Right lobe of liver (tissue), 4 donors: ENCODE measurements at regions not wholly inside any gene's neighbourhood (a gene's known extent, or its start where the extent isn't known, plus 50 kb on each side); places are given as distances from the start of the nearest gene placed in this dataset.

Source experiments
- CTCF ChIP-seq, 4 donors: fragments of 200-600 bp in 3 of 4; fragments of 450-650 bp in 1 of 4; IDR thresholded peaks; one replicate each; pipeline versions ENCODE4 v1.5.1 to v1.8.0; 2016 to 2022; ENCODE audit warnings: antibody characterized with exemption in 4 of 4, mild to moderate bottlenecking in 2 of 4
- POLR2A ChIP-seq: fragments of 450-650 bp; IDR thresholded peaks from one replicate; pipeline ENCODE4 v1.6.1; 2017; ENCODE audit warnings: antibody characterized with exemption, mild to moderate bottlenecking
- donor health status: DM: no; HTN: no; CAD: no.
- donor health status: DM: no; HTN: no; CAD: no.
- donor health status: DM: no; HTN: yes; CAD: no.

GRCh38 chr7:119127706-119128105, 903.2 kb downstream of the ANKRD7 start:
- TF ChIP-seq POLR2A, result no peak
- TF ChIP-seq CTCF (IDR thresholded peaks at IDR 0.05), result no peak
